ENCODE measurements at regions not wholly inside any gene's neighbourhood (a gene's known extent, or its start where the extent isn't known, plus 50 kb on each side); places are given as distances from the start of the nearest gene placed in this dataset.
"Not testable (repeated sequence)": the region's sequence is repeated elsewhere in the genome, so short reads cannot be mapped to it uniquely, and the experiment has no call there.

DNA sequence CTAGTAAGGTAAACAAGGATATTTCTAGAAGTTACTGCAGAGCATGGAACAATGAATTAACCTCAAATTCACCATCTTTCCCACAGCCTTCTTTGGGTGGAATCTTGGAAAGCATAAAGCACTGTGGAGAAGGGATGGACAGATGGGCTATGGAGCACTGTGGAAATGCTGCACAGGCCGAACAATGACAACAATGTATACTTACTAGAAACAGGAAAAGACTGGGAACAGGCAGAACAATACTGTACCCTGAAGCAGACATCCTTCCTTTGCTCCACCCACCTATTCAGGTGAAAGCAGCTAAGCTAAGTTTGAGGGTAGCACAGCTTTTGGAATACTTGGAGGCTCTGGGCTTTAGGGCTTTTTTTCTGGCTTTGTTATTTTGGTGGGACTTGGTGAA lies 250.6 kb upstream of the KLF8 start:
- DNase-seq: no peak

DNA sequence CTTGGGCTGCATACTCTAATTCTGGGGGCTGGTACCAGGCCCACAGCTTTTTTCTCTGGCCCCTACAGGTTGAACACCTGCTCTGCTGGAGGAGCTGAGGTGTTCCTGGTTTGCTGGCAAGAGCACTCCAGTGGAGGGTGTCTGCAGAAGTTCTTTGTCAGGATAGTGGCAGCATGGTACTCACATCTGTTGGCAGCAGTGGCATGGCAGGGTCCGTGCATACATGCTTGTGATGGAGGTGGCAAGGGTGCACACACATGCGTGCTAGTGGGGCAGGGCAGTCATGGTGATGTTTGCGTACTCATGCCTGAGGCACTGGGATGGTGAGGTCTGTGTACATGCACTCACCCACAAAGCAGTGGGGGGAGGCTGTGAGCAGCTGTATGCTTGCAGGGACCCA lies 235.5 kb upstream of the KLF8 start:
- DNase-seq: no peak

DNA sequence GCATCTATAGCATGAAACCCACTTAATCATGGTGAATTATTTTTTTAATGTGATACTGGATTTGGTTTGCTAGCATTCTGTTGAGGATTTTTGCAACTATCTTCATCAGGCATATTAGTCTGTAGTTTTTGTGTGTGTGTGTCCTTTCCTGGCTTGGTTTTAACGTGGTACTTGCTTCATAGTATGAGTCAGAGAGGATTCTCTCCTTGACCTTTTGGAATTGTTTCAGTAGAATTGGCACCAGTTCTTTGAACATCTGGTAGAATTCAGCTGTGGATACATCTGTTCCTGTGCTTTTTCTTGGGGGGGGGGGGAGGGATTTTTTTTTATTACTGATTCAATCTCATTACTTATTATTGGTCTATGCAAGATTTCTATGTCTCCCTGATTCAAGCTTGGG lies 232.0 kb upstream of the KLF8 start:
- DNase-seq: no peak

DNA sequence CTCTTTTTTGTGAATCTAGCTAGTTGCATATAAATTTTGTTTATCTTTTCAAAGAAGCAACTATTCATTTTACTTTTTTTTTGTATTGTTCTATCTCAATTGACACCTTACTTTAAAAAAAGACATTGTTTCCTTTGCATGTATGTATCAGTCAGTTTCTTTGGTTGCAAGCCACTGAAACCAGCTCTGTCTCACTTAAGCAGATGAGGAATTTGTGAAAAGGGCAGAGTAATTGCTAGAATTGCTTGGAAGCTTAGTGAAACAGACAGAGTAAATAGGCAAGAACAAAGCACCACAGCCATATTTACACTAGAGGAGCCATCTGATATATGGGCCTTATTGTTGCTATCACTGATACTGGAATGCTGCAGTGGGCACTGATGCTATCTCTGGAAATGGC lies 231.4 kb upstream of the KLF8 start:
- DNase-seq: no peak

DNA sequence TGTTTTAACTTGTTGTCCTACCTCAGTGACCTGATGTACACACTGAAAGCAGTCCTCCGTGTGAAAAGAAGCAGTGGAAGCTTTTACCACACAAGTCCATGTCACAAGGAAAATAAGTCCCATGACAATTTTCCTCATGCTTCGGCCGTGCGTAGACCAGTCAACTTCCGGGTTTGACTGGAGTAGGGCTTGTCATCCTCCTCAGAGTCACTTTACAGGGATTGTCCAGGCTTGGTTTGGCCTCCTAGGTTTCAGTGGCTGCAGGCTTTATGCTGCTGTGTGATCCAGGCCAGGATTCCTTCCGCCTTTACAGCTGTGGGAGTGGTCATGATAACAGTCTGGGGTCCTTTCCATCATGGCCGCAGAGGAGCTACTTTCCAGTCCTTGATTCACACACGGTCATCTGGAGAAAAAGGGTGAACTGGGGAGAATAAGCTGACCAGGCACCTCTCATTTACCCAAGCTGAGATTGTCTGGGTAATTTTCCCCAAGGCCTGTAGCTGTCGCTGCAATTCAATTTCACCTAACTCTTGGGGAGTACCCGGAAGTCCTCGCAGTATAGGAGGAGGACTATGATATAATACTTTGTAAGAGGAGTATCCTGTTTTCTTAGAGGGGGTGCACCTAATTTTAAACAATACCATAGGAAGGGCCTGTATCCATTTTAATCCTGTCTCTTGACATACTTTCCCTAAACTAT lies 206.1 kb upstream of the KLF8 start:
- DNase-seq: no peak

DNA sequence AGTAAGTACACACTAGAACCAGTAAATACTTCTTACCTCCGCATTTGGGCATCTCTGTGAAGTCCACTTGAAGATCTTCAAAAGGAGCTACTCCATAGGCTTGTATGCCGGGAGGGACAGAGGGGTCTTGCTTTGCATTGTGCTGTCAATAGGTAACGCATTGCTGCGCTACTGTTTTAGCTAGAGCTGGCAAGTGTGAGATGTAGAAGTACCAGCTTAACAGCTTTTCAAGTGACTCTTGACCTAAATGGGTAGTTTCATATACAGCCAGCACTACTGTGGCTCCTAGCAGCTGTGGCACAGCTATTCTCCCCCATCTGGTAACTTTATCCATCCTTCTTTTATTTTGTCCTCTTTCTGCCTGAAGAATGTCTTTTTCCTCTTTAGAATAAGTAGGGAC lies 205.3 kb upstream of the KLF8 start:
- DNase-seq: peak; percentile 35

DNA sequence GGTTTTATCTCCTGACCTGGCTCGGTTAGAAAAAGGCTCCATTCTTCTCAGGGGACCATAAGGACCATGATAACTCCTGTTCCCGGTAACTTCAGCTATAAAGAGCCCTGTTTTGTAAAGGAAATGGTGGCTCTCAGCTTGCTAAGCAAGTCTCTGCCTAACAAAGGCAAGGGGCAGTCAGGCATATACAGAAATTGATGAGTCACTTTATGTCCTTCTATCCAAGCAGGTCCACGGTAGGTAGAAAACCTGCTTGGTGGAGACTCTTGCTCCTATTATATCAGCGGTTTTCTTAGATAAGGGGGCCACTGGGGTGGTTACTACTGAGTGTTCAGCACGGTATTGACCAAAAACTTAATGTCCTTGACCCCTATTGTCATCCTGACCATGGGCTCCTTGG lies 203.0 kb upstream of the KLF8 start:
- DNase-seq: no peak

DNA sequence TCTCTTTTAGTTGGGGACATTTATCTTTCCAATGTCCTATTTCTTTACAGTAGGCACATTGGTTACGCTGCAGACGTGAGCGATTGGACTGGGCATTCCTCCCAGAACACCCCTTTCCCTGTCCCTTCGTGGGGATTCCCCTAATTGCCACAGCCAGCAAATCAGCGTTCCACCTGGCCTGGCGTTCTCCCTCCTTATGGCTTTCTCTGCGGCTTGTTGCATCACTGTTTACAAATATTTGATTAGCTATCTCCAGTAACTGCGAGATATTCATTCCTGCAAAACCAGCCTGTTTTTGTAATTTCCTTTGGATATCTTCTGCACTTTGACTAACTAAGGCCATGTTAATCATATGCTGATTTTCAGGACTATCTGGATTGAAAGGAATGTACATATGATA lies 202.5 kb upstream of the KLF8 start:
- DNase-seq: no peak

DNA sequence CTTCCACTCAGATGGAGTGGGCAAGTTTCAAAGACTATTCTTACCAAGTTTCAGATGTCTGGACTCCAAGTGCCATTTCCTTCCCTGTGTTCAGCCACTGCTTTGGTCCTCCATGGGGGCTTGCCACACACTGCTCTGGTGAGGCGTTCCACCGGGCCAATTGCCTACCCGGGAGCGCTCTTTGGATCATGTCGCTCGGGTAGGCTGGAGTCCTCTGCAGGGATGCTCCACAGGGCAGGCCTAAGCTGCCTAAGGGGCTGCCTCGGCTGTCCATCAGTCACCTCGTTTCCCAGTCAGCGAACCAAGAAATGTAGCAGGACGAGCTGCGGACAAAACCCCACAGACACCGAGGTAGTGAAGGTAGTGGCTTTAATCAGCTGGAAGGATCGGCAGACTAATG lies 200.7 kb upstream of the KLF8 start:
- DNase-seq: no peak

DNA sequence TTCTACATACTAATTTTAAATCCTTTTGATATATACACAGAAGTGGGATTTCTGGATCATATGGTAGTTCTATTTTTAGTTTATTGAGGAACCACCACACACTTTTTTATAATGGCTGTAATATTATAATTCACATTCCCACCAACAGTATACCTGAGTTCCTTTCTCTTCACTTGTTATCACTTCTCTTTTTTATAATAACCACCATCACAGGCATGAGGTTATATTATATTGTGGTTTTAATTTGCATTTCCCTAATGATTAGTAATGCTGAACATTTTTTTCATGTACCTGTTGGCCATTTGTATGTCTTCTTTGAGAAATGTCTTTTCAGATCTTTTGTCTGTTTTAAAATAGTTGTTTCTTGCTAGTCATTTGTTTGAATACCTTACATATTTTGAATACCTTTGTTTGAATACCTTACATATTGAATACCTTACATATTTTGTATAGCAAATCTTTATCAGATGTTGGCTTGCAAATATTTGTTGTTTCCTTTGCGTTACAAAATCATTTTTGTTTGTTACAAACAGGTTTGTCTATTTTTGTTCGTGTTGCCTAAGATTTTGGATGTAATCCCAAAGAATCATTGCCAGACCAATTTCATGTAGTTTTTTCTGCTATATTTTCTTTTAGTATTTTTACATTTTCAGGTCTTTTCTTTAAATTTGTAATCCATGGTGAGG lies 198.5 kb upstream of the KLF8 start:
- no peak for DNase-seq

DNA sequence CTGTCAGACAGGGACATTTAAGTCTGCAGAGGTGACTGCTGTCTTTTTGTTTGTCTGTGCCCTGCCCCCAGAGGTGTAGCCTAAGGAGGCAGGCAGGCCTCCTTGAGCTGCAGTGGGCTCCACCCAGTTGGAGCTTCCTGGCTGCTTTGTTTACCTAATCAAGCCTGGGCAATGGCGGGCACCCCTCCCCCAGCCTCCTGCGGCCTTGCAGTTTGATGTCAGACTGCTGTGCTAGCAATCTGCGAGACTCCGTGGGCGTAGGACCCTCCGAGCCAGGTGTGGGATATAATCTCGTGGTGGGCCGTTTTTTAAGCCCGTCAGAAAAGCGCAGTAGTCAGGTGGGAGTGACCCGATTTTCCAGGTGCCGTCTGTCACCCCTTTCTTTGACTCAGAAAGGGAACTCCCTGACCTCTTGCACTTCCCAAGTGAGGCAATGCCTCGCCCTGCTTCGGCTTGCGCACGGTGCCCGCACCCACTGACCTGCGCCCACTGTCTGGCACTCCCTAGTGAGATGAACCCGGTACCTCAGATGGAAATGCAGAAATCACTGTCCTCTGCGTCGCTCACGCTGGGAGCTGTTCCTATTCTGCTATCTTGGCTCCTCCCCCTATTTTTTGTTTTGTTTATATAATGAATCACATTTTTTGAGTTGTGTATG lies 179.4 kb upstream of the KLF8 start:
- not testable (repeated sequence) for DNase-seq

DNA sequence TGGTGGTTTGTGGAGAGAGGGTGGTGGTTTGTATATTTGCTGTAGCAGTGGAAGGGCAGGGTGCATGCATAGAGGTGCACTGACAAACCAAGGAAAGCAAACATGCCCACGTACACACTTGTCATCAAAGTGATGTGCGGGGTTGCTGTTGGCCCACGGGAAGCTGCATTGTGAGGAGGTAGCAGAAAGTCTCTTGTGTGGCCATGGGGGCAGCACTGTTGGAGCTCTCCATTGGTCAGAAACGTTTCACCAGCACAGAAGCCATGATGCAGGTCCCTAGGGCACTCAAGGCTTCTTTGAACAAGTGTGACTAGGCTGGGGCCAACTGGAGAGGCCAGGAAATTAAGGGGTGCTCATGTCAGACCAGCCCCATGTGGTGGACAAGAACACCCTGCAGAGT lies 174.8 kb upstream of the KLF8 start:
- DNase-seq: no peak

DNA sequence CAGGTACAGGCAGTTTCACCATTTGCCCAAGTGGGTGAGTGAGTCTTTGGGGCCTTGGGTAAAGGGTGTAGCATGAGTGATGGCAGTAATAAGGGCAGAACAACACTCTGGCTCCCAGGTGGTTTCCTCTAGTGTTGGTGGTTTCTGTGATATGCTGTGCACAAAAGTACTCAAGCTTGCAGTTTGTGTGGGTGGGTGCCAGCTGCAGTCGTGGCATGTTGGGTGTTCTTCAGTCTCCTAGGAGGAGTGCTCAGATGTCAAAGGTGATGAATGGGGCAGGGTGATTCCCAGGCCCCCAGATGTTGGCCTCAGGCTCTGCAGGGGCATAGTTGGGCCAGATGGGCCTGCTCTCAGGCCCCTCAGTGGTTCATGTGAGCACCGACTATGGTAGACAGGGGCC lies 166.1 kb upstream of the KLF8 start:
- no peak for DNase-seq

DNA sequence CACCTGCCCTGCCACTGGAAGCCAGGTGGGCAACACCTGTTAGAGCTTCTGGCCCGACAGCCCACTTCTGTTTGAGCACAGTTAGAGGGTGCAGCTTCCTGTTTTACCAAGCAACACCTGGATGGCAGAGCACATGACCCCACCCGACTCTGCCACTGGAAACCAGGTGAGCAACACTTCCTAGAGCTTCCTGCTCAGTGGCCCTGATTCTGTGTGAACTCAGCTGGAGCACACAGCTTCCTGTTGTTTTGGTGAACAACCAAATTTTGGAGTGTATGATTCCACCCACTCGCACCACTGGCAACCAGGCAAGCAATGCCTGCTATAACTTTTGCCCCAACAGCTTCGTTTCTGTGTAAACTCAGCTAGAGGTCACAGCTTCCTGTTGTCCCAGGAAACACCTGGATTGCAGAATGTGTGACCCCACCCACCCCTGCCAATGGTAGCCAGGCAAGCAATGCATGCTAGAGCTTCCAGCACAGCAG lies 163.8 kb upstream of the KLF8 start:
- no peak for DNase-seq

DNA sequence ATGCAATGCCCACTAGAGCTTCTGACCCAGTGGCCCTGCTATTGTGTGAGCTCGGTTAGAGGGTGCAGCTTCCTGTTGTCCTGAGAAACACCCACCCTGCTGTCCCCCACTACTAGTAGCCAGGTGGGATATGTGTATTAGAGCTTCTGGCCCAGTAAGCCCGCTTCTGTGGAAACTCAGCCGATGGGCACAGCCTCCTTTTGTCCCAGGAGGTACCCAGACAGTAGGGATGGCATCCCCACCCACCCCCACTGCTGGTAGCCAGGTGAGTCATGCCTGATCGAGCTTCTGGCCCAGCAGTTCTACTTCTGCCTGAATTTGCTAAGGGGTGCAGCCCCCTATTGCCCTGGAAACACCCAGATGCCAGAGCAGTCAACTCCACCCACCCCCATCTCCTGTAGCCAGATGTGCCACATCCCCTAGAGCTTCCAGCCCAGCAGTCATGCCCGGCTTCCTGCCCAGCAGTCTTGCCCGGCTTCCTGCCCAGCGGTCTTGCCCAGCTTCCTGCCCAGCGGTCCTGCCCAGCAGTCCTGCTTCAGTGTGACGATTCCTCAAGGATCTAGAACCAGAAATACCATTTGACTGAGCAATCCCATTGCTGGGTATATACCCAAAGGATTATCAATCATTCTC lies 162.7 kb upstream of the KLF8 start:
- no peak for DNase-seq

DNA sequence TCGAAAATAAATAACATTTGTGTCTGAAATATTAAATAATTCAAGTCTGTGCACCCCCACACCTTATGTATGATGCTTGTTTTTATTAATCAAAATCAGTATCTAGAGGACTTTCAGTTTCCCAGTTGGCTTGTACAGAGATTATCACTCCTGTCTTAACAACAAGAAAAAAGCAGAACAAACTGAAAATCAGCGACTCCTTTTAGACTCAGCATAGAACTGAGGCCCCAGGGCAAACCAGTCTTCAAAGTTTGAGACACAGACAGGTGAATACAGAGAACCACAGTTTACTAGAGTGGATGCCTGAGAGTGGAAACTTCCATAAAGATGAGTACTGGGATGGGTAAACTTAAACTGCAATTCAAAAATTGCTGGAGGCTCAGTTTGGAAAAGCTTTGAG lies 142.8 kb upstream of the KLF8 start:
- DNase-seq: no peak

DNA sequence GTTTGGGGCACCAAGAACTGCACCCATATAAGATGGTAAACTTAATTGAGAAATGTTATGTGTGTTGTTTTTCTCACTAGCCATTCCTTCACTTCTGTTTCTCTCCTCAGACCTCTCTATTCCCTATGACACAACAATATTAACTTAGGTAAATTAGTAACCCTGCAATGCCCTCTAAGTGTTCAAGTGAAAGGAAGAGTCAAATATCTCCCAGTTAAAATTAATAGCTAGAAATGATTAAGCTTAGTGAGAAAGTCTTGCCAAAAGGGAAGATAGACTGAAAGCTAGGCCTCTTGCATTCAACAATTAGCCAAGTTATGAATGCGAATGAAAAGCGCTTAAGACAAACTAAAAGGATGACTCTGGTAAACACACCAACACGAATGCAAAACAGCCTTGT lies 132.9 kb upstream of the KLF8 start:
- no peak for DNase-seq

DNA sequence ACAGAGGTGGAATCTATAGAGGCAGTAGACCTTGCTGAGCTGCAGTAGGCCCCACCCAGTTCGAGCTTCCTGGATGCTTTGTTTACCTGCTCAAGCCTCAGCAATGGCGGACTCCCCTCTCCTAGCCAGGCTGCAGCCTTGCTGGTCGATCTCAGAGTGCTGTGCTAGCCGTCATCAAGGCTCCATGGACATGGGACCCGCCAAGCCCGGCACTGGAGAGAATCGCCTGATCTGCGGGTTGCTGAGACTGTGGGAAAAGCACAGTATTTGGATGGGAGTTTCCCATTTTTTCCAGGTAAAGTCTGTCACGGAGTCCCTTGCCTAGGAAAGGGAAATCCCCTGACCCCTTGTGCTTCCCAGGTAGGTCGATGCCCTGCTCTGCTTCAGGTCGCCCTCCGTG lies 124.8 kb upstream of the KLF8 start:
- DNase-seq: peak; percentile 40

DNA sequence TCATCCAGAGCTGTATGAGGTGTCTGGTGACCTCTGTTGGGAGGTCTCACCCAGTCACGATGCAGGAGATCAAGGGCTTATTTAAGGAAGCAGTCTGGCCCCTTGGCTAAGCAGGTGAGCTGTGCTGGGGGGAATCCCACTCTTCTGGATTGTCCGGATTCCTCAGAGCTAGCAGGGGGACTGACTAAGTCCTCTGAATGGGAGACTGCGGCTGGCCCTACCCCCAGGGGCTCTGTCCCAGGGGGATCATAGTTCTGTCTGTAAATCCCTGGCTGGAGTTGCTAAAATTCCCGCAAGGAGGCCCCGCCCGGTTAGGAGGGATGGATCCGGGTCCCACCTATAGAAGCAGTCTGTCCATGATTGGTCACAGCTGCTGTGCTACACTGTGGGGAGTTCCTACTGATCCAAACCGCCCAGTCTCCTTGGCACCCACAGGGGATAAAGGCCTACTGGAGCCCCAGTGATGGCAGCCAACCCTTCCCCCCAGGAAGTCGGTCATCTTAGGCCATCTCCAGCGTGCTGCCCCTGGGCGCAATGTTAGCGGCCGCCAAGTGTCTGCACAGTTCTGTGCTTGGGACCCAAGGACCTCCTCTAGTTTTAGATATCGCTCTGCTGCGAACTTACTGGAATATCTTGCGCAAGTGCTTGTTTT lies 118.2 kb upstream of the KLF8 start:
- DNase-seq: no peak

DNA sequence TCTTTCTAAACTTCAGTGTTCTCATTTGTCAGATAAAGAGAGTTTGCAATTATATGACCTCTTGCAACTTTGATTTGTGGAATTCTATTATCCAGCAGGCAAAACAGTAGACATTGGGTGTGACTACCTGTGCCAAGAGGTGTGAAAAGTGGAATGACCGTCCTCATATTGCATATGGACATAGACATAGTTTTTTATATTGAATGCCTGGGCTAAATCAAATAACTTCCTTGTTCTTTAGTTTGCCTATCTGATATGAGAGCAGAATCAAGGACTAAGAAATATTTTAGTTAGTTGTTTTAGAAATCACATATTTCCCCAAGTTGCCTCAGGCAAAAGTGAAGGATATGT lies 117.7 kb upstream of the KLF8 start:
- no peak for DNase-seq

DNA sequence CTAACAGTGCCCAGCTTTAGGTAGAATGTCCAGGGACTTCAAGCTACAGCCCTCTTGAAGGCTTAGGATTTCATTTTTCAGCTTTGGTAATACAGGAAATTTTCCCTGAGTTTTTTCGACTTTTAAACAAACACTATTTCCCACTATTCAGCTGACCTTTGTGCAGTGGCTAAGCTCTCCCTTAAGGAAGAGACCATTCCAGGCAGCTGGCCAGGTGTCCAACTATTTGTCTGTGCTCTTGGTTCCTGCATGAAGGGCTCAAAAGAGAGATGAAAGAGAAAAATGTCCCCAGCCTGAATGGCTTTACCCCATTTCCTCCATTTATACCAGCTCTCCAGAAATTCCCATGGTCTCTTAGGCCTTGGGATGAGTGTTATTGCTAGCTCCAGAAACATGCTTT lies 111.9 kb upstream of the KLF8 start:
- no peak for DNase-seq

DNA sequence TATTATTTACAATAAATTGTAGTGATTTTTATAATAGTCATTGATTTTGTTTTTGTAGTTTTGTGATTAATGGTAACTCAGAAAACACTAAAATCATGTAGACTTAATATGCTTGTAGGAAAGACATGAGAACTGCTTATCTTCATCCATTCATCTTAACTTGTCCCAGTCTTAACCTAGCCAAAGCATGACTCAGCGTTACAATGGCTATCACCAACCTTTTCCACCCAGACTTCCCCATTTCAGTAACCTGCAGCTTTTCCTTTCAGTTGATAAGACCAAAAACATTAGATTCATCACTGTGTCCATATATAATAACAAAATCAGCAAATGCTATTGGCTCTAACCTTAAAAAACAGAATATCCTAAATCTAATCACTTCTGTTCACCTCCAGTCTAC lies 106.2 kb upstream of the KLF8 start:
- no peak for DNase-seq

DNA sequence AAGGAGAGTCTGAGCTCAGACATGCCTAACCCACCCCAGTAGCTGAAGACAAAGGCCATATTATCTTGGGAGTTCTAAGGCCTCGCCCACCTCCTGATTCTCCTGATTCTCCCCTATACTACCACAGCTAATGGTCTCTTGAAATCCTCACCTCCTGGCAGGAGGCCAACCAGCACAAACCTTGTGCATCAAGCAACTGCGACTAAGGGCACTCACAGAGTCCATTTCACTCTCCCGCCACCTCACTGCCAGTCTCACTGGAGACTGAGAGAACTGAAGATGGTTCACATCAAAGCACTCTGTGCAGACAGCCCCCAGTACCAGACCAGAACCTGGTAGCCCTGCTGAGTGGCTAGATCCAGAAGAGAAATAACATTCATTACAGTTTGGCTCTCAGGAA lies 102.1 kb upstream of the KLF8 start:
- DNase-seq: no peak

DNA sequence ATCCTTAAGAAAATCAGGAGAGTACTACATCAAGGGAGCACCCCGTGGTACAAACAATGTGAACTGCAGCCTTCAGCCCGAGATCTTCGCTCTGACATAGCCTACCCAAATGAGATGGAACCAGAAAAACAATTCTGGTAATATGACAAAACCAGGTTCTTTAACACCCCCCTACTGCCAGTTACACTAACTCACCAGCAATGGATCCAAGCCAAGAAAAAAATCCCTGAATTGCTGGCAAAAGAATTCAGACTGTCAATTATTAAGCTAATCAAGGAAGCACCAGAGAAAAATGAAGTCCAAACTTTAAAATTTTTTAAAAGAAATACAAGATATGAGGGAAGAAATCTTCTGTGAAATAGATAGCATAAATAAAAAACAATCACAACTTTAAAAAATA lies 101.7 kb upstream of the KLF8 start:
- no peak for DNase-seq

Measured in NCI-H1105 (cell line).